ENCODE measurements at regions not wholly inside any gene's neighbourhood (a gene's known extent, or its start where the extent isn't known, plus 50 kb on each side); places are given as distances from the start of the nearest gene placed in this dataset.

DNA sequence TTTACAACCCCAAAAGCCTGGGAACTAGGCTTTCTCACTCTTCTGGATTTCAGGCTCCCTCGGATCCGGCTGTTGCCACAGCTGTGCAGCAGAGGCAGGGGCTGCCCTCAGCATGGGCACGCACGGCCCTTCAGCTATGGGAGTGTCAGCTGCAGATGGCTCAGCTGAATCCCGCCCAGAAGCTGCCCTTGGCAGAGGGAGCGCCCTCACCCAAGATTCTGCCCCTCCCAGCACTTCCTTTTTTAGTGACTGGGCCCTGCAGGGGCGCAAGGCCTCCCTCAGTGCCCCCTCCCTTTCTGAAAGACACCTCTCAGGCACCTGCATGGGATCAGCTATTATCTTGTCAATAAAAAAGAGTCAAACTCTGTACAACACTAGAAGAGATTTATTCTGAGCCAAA lies 67.9 kb upstream of the THBS2 start:
- no peak for TF ChIP-seq CTCF (IDR thresholded peaks at IDR 0.05; ENCODE audit: insufficient read depth, low read depth, low read length)
- Histone ChIP-seq H3K4me3 (ENCODE audit: low read depth, low read length) (no peak overlapping the region), H3K27me3 (ENCODE audit: control insufficient read depth, insufficient read depth, low read length) (no peaks in the 10 kb centered on the region), H3K36me3 (ENCODE audit: control insufficient read depth, insufficient read depth, low read length) (no peaks in the 10 kb centered on the region)
- no peak for DNase-seq (ENCODE audit: low read depth)
- CTCF ChIA-PET = interaction anchor here (1.3 to 2.3 kb wide), 3 partner anchors 9 to 47 kb away, joined by 3 to 8 read pairs (median 5); no protein-coding TSS in a partner anchor
- POLR2A ChIA-PET = no interaction called here

DNA sequence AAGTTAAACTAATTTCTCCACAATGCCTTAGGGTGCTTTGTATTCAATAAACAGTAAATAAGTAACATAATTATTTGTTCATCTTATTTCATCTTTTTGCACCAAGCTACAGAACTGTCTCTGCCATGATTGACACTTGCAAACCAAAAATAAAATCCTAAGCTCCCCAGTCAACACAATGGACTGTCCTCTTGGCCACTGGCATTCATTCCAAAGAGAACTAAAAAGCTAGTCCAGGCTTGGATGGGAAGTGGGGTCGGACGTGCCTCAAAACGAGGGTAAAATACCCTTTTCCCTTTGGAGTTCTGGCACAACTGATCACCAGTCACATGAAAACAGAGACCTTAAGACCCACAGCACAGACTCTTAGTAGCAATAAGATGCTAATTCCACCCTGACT lies 66.4 kb upstream of the THBS2 start:
- TF ChIP-seq CTCF (IDR thresholded peaks at IDR 0.05; ENCODE audit: insufficient read depth, low read depth, low read length) = no peak
- no peaks in the 10 kb centered on the region for H3K36me3 ChIP-seq (ENCODE audit: control insufficient read depth, insufficient read depth, low read length)
- CTCF ChIA-PET = interaction anchor here (0.6 to 2.3 kb wide), 6 partner anchors 8 to 363 kb away, joined by 3 to 8 read pairs (median 4); no protein-coding TSS in a partner anchor
- POLR2A ChIA-PET = interaction anchor here (1.1 kb wide), 1 partner anchor 14 kb away, joined by 3 read pairs; no protein-coding TSS in a partner anchor
- no peaks in the 10 kb centered on the region for H3K27me3 ChIP-seq (ENCODE audit: control insufficient read depth, insufficient read depth, low read length)
- H3K4me3 ChIP-seq (ENCODE audit: low read depth, low read length) = no peak overlapping the region
- no peak for DNase-seq (ENCODE audit: low read depth)

DNA sequence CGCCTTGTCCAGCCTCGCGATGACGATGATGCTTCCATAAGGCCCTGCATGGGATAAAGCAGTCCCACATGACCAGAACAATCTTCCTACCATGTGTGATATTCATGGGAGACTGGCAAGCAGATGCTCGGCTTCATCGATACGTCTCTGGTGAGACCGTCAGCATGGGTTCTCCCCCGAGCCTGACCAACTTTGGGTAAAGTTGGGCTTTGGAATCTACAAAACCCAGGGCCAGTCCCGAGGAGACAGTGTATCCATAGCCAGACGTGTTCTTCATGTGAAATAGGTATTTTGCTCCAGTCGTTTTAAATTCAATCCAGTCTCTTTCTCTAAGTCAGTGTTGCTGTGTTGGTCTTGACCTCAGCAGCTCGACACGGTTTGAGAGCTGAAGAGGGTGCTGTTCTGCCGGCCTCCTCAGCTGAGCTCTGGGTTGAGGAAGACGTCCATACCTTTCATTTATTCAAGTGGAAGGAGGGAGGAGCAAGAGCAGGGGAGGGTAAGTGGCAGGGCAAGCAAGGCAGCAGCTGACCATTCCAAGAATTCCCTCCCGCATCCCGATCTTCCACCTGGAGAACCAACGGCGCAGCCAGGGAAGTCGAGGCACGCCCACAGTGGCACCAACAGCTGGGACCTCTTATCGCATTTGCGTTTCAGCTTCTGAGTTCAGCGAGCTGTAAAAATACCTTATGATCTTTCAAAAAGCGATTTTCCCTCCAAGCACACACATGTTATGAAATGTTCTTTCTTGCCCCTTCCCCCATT lies 64.0 kb upstream of the THBS2 start:
- Histone ChIP-seq H3K36me3 (ENCODE audit: control insufficient read depth, insufficient read depth, low read length) (no peaks in the 10 kb centered on the region), H3K27me3 (ENCODE audit: control insufficient read depth, insufficient read depth, low read length) (no peaks in the 10 kb centered on the region), H3K4me3 (ENCODE audit: low read depth, low read length) (no peak overlapping the region)
- CTCF ChIA-PET = interaction anchor here (1.0 kb wide), 1 partner anchor 33 kb away, joined by 3 read pairs; no protein-coding TSS in a partner anchor
- DNase-seq (ENCODE audit: low read depth) = no peak
- TF ChIP-seq CTCF (IDR thresholded peaks at IDR 0.05; ENCODE audit: insufficient read depth, low read depth, low read length) = no peak
- POLR2A ChIA-PET = no interaction called here

DNA sequence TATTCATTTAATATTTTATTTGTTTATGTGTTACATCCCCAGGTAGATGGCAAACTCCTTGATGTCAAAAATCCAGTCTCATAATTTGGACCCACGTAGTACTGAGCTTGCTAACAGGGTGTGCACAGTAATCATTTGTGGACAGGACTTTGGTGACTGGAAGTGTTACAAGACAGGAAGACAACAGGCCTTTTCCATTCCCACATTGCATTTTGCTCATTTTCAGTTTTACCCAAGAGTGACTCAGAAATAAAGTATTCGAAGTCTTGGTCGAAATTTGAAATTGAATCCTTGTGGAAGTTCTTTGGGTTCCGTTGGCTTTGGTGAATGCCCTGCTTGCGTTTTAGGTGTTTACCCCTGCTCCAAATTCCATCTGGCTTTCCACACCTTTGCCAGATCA lies 63.0 kb upstream of the THBS2 start:
- Histone ChIP-seq H3K4me3 (ENCODE audit: low read depth, low read length) (no peak overlapping the region), H3K27me3 (ENCODE audit: control insufficient read depth, insufficient read depth, low read length) (no peaks in the 10 kb centered on the region), H3K36me3 (ENCODE audit: control insufficient read depth, insufficient read depth, low read length) (no peaks in the 10 kb centered on the region)
- no peak for TF ChIP-seq CTCF (IDR thresholded peaks at IDR 0.05; ENCODE audit: insufficient read depth, low read depth, low read length)
- DNase-seq (ENCODE audit: low read depth) = no peak
- POLR2A ChIA-PET = no interaction called here
- CTCF ChIA-PET = no interaction called here

DNA sequence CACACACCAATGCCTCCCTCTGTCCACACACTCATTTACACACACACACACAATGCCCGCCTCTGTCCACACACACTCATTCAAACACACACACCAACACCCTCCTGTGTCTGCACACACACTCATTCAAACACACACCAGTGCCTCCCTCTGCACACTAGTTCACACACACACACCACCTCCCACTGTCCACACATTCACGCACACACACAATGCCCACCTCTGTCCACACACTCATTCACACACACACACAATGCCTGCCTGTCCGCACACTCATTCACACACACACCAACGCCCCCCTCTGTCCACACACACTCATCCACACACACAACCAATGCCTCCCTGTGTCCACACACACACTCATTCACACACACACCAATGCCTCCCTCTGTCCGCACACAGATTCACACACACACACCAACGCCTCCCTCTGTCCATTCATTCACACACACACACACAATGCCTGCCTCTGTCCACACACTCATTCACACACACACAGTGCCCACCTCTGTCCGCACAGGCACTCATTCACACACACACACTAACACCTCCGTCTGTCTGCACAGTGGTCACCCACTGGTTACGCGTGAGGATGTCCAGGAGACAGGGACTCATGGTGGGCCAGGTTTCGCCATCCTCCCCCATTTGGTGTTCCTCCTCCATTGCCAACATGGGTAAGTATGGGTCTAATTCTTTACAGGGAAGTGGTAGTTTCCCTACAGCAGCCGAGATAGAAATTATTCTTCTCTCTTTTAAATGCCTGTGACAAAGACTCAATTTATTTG lies 62.4 kb upstream of the THBS2 start:
- no peak for TF ChIP-seq CTCF (IDR thresholded peaks at IDR 0.05; ENCODE audit: insufficient read depth, low read depth, low read length)
- POLR2A ChIA-PET = no interaction called here
- no peaks in the 10 kb centered on the region for H3K36me3 ChIP-seq (ENCODE audit: control insufficient read depth, insufficient read depth, low read length)

More for the DNA sequence above, 62.4 kb upstream of the THBS2 start:
- Histone ChIP-seq H3K4me3 (ENCODE audit: low read depth, low read length) (no peak overlapping the region), H3K27me3 (ENCODE audit: control insufficient read depth, insufficient read depth, low read length) (no peaks in the 10 kb centered on the region)
- CTCF ChIA-PET = no interaction called here
- no peak for DNase-seq (ENCODE audit: low read depth)
